Cortex of kidney (tissue), 1 donor: ENCODE measurements at regions not wholly inside any gene's neighbourhood (a gene's known extent, or its start where the extent isn't known, plus 50 kb on each side); places are given as distances from the start of the nearest gene placed in this dataset.
"Not testable (repeated sequence)": the region's sequence is repeated elsewhere in the genome, so short reads cannot be mapped to it uniquely, and the experiment has no call there.

Source experiments
- DNase-seq: peaks from one replicate; lab custom pipeline; 2025; lab: John Stamatoyannopoulos, UW

DNA sequence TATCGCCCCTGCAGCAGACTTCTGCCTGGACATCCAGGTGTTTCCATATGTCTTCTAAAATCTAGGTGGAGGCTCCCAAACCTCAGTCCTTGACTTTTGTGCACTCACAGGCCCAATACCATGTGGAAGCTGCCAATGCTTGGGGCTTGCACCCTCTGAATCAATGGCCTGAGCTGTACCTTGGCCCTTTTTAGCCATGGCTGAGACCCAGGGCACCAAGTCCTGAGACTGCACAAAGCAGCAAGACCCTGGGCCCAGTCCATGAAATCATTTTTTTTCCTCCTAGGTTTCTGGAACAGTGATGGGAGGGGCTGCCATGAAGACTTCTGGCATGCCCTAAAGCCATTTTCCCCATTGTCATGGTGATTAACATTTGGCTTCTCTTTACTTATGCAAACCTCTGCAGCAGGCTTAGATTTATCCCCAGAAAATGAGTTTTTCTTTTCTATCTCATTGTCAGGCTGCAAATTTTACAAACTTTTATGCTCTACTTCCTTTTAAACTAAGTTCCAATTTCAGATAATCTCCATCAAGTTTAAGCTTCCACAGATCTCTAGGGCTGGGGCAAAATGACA is 1445.8 kb upstream of the FLRT2 start:
- DNase-seq, result no peak

DNA sequence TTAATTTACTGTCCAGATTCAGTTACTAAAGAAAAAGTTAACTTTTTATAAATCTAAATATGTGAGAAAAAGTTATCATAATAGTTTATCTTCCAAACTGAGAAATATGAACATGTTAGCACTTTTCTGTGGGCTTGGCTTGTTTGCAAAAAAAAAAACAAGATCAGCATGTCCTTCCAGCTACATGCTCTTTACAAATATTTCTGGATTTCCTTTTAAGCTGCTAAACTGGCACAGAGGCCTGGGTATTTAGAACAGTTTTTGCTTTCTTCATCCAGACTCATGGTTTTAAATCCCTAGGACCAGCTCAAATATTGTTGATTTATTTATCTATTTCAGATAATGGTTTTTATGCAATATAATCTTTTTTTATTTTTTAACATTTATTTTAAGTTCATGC is 1444.5 kb upstream of the FLRT2 start:
- no peak for DNase-seq

- DNase-seq, result no peak
Measured at GRCh38 chr14:84086714-84087113, 1443.2 kb upstream of the FLRT2 start.

- DNase-seq, result no peak
Measured at GRCh38 chr14:84087986-84088531, 1441.9 kb upstream of the FLRT2 start.

GRCh38 chr14:84090837-84091236 is 1439.1 kb upstream of the FLRT2 start:
- no peak for DNase-seq

DNA sequence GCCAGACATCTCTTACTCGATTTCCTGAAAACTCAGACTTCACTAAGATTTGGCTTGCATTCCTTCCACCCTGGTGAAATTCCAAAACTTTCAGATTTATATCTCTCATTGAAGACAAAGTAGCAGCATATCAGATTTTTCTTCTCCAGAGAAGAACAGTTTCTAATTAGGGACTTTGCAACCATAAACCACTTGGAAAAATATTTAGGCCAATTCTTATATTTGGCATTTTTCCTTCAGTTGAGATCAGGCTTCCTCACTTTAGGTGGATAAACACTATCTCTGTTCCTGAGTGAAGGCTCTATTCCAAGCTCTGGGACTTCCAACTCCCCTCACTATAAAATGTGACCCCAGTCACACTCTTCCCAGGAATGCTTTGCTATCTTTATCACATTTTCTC is 1434.3 kb upstream of the FLRT2 start:
- no peak for DNase-seq

- DNase-seq, result no peak
Measured at GRCh38 chr14:84098261-84098660, 1431.7 kb upstream of the FLRT2 start.

DNA sequence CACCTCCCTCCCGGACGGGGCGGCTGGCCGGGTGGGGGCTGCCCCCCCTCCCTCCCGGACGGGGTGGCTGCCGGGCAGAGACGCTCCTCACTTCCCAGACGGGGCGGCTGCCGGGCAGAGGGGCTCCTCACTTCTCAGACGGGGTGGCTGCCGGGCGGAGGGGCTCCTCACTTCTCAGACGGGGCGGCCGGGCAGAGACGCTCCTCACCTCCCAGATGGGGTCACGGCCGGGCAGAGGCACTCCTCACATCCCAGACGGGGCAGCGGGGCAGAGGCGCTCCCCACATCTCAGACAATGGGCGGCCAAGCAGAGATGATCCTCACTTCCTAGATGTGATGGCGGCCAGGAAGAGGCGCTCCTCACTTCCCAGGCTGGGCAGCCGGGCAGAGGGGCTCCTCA is 1430.4 kb upstream of the FLRT2 start:
- DNase-seq, result not testable (repeated sequence)

DNA sequence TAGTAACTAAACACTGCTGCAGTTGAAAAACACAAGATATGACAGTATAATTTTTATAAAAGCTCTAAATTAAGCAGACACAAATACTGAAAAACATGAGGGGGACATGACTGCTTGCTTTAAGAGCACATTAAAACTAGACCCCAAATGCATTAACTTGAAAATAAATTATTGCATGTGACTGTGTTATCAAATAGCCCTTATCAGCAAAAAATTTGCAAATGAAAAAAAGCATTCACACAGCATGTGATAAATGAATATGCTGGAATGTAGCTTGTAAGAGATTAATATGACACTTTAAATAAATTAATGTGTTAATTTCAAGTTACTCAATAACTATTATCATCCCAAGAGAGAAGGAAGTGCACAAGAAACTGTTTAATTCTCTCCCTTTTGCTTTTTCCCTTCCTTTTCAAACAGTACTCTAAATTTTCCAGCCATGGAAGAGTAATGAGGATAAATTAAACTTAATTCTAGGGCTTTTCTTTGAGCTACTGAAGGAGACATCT is 1422.1 kb upstream of the FLRT2 start:
- DNase-seq, result no peak

- no peak for DNase-seq
Measured at GRCh38 chr14:84108746-84109457, 1421.0 kb upstream of the FLRT2 start.

GRCh38 chr14:84112589-84112988 is 1417.4 kb upstream of the FLRT2 start:
- no peak for DNase-seq

DNA sequence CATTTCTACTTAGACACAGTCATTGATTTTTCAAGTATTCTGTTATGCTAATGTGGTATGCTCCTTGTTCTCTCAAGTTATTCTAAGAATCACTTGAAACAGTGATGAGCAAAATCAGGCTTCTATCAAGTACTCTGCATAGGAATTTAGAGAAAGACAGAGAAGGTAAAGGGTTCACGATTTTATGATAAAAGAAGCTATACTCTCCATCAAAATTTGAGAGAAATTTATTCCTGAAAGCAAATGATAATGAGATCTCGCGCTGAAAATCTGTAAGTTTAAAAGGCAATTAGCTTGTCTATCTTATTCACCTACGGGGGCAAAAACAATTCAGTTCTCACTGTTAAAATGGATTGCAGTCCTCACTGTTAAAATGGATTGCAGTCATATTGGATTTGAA is 1404.3 kb upstream of the FLRT2 start:
- no peak for DNase-seq

GRCh38 chr14:84127495-84127894 is 1402.4 kb upstream of the FLRT2 start:
- no peak for DNase-seq

DNA sequence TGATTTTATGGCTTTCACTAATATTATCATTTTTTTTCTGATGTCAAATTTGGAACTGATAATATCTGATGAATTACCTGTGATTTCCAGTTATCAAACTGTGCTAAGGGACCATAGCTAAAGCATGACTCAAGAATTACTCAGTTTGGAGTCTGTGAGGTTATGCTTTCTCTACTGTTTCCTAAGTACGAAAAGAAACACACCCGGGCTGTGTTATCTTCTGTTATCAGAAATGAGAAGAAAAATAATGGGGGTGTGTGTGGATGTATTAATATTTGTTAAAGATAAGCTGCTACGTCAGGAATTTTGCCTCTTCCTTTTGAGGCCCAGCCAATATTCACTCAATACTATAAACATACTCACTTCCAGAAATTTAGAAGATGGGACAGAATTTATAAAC is 1401.9 kb upstream of the FLRT2 start:
- no peak for DNase-seq

- no peak for DNase-seq
Measured at GRCh38 chr14:84129007-84129406, 1400.9 kb upstream of the FLRT2 start.

- DNase-seq, result no peak
Measured at GRCh38 chr14:84129941-84130340, 1400.0 kb upstream of the FLRT2 start.

DNA sequence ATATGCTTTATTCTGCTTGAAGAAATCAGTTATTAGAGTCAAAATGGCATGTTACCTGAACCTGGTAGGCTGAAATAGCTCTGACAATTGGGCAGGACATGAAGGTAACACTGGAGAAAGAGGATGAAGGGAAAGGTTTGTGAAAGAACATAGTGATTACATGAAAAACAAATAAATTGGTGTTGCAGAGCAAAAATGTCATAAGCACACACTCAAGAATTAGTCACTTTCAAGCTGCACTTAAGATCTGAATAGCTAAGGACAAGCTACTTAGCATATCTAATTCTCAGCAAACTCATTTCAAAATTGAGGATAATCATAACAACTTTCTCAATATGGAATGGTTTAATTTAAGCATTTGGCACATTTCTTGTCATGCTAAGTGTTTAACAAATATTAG is 1398.0 kb upstream of the FLRT2 start:
- DNase-seq, result no peak

DNA sequence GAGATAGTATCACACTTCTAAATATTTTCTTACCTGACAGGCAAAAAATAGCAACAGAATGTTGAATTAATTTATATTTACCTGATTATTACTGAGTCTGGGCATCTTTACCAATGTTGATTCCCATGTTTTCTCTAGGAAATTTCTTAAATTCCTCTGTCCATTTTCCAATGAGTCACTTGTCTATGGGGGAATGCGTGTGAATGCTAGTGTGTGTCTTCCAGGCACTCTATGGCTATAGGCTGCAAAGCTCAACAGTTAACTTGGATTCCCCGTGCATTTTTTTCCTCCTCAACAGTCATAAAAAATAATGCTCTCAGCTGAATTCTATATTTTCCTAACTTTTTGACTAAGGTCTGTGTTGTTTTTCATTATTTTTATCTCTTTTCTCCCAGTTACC is 1385.8 kb upstream of the FLRT2 start:
- no peak for DNase-seq

DNA sequence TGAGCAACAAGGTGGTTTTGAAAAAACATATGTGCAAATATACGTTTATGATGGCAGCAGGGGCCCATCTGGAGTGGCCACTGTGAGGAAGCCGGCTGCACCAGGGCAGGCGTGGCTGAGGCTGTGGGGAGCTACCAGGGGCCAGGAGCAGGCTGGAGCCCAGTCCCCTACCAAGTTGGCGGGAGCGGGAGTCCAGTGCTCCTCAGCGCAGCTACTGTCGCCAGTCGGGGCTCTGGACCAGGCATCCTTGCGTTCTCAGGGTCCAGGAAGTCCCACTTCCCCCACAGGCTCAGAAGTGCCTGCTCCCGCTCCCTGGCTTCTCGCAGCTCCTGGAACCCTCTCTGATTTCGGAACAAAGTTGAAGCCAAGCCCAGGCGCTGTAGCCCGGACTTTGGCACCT is 1377.5 kb upstream of the FLRT2 start:
- no peak for DNase-seq

- DNase-seq, result no peak
Measured at GRCh38 chr14:84162633-84163032, 1367.3 kb upstream of the FLRT2 start.

DNA sequence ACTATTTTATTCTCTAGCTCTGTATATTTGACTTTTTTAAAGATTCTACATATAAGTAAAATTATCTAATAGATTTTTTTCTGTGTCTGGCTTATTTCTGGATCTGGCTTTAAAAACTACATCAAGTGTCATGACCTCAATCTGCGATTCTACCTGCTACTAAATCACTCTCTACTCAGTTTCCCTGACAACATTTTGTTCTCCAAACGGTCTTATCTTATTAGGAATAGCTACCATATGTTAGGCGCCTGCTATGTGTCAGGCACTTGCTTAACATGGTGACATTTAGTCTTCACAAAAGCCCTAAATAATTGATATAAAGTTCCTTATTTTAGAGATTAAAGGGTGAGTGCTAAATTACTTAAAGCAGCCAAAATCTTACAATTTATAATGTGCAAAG is 1362.9 kb upstream of the FLRT2 start:
- no peak for DNase-seq

- no peak for DNase-seq
Measured at GRCh38 chr14:84180336-84180735, 1349.6 kb upstream of the FLRT2 start.

DNA sequence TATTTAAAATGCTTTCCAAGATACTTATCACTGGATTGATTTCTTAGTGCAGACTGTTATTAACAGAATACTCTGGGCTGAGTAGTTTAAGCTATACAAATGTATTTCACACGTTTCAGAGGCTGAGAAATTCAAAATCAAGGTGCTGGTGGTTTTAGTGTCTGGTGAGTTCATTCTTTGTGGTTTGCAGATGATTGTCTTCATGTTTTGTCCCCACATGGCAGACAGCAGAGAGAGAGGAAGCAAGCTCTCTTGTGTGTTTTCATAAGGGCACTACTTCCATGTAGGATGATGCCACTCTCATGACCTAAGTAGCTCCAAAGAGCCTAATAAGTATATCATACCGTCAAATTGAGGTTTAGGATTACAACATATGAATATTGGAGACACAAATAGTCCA is 1348.9 kb upstream of the FLRT2 start:
- no peak for DNase-seq

GRCh38 chr14:84195514-84195913 is 1334.4 kb upstream of the FLRT2 start:
- DNase-seq, result no peak
